Astrocyte (in vitro differentiated cells and primary cell): ENCODE measurements at regions not wholly inside any gene's neighbourhood (a gene's known extent, or its start where the extent isn't known, plus 50 kb on each side); places are given as distances from the start of the nearest gene placed in this dataset.
"Not testable (repeated sequence)": the region's sequence is repeated elsewhere in the genome, so short reads cannot be mapped to it uniquely, and the experiment has no call there.

Experiments used
- CTCF ChIP-seq: IDR thresholded peaks from 2 replicates; pipeline ENCODE4 v1.5.1; 2011; ENCODE audit warnings: low read depth, mild to moderate bottlenecking, inconsistent platforms, low read length, moderate library complexity; ENCODE audit not compliant: insufficient read depth
- EZH2 ChIP-seq: IDR thresholded peaks from 2 replicates; pipeline ENCODE4 v1.6.1; 2012; ENCODE audit warnings: mild to moderate bottlenecking, low read length, inconsistent platforms; ENCODE audit not compliant: insufficient read depth

GRCh38 chr1:146443871-146444222, 215.0 kb upstream of the NOTCH2NLA start:
- not testable (repeated sequence) for TF ChIP-seq CTCF, EZH2
